ENCODE measurements at regions not wholly inside any gene's neighbourhood (a gene's known extent, or its start where the extent isn't known, plus 50 kb on each side); places are given as distances from the start of the nearest gene placed in this dataset.

DNA sequence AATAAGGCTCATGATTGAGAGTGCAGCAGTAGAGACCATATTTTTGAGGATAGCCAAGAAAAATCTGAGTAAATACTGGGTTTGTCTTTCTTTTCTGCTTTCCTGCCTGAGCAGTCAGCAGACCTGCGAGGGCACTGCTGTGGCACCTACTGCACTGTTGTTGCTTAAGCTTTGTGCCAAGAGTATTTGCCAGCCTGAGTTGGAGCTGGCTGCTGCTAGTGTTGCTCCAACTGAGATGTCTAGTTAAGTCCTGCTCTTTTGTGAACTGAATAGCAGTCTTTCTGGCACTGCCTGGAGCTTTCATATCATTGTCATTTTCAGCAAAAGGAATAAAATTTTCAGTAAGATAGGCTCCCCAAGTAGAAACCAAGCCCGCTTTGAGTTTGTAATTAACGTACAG is 214.5 kb upstream of the P2RY1 start:
- TF ChIP-seq, protein P1, sequence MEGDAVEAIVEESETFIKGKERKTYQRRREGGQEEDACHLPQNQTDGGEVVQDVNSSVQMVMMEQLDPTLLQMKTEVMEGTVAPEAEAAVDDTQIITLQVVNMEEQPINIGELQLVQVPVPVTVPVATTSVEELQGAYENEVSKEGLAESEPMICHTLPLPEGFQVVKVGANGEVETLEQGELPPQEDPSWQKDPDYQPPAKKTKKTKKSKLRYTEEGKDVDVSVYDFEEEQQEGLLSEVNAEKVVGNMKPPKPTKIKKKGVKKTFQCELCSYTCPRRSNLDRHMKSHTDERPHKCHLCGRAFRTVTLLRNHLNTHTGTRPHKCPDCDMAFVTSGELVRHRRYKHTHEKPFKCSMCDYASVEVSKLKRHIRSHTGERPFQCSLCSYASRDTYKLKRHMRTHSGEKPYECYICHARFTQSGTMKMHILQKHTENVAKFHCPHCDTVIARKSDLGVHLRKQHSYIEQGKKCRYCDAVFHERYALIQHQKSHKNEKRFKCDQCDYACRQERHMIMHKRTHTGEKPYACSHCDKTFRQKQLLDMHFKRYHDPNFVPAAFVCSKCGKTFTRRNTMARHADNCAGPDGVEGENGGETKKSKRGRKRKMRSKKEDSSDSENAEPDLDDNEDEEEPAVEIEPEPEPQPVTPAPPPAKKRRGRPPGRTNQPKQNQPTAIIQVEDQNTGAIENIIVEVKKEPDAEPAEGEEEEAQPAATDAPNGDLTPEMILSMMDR (IDR thresholded peaks at IDR 0.05; ENCODE audit: low read depth, low read length, poor library complexity, severe bottlenecking): no peak
- no peak for TF ChIP-seq EZH2phosphoT487 (IDR thresholded peaks at IDR 0.05; ENCODE audit: borderline replicate concordance, low read length)
- no peaks in the 10 kb centered on the region for H3K9me2 ChIP-seq (replicated peaks; ENCODE audit: control insufficient read depth, low read length)
- no peaks in the 10 kb centered on the region for H4K20me1 ChIP-seq (ENCODE audit: control insufficient read depth, insufficient read depth, low read depth, low read length)
- no peak overlapping the region for H3K27ac ChIP-seq (ENCODE audit: low read depth, low read length)
- H3K4me1 ChIP-seq (ENCODE audit: control insufficient read depth, low read length): no peaks in the 10 kb centered on the region
- no peaks in the 10 kb centered on the region for H3K79me2 ChIP-seq (ENCODE audit: control insufficient read depth, low read length)
- H3K4me3 ChIP-seq (ENCODE audit: low read length): no peak overlapping the region
- no peaks in the 10 kb centered on the region for H3K36me3 ChIP-seq (ENCODE audit: control insufficient read depth, low read length)
- peaks cover 2% of the 10 kb centered on the region; the same call in 1 of the 2 replicates for H3K27me3 ChIP-seq (ENCODE audit: control insufficient read depth, low read length)
- no peaks in the 10 kb centered on the region for H3K9me3 ChIP-seq (ENCODE audit: control insufficient read depth, insufficient read depth, low read length)
- no peak overlapping the region for H3K4me2 ChIP-seq (ENCODE audit: low read length)
- no peaks in the 10 kb centered on the region for H3F3A ChIP-seq (ENCODE audit: control insufficient read depth, insufficient read depth)

DNA sequence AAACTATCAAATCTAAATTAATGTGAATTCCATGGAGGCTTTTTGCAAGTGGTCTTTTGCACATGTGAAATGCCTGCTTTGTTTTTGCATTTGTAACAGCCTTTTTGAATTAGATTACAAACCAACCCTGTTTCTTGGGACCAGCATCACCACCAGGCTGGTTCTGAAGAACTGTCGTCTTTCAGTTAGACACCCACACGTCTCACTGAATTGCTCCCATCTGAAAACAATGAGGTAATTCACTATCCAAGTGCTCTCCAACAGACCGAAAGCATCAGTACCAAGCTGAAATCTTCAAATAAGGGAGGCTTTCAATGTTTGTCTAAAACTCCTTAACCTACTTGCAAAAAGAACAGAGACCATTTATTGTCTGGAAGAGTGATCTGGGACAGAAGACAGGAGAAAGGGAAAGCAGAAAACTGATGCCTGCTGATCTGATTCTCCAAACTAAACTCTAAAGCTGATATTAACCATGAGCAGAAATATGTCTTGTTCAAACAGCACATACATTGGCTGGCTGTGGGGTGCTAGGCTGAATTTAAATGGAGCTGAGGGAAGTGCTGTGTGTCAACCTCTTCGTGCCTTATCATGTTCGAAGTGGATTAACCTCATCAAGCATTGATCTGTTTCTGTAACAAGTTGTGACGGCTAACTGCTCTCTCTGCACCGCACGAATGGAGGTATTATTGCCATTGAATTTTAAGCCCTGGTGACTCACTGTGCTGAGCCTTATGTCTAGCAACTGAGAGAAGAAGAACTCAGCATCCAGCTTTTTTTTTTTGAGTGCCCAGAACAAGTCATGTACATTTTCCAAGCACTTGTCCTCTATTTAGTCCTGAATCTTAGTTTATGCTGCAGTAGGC is 213.7 kb upstream of the P2RY1 start:
- TF ChIP-seq EZH2phosphoT487 (IDR thresholded peaks at IDR 0.05; ENCODE audit: borderline replicate concordance, low read length): no peak
- TF ChIP-seq, protein P1 (IDR thresholded peaks at IDR 0.05; ENCODE audit: low read depth, low read length, poor library complexity, severe bottlenecking): no peak
- H3K79me2 ChIP-seq (ENCODE audit: control insufficient read depth, low read length): no peaks in the 10 kb centered on the region
- no peak overlapping the region for H3K4me3 ChIP-seq (ENCODE audit: low read length)
- no peaks in the 10 kb centered on the region for H3K9me3 ChIP-seq (ENCODE audit: control insufficient read depth, insufficient read depth, low read length)
- H3K36me3 ChIP-seq (ENCODE audit: control insufficient read depth, low read length): no peaks in the 10 kb centered on the region
- H3F3A ChIP-seq (ENCODE audit: control insufficient read depth, insufficient read depth): no peaks in the 10 kb centered on the region
- no peaks in the 10 kb centered on the region for H3K9me2 ChIP-seq (replicated peaks; ENCODE audit: control insufficient read depth, low read length)
- H3K27ac ChIP-seq (ENCODE audit: low read depth, low read length): no peak overlapping the region
- no peaks in the 10 kb centered on the region for H4K20me1 ChIP-seq (ENCODE audit: control insufficient read depth, insufficient read depth, low read depth, low read length)
- no peak overlapping the region for H3K4me2 ChIP-seq (ENCODE audit: low read length)
- H3K4me1 ChIP-seq (ENCODE audit: control insufficient read depth, low read length): no peaks in the 10 kb centered on the region
- H3K27me3 ChIP-seq (ENCODE audit: control insufficient read depth, low read length): peaks cover 2% of the 10 kb centered on the region; the same call in 1 of the 2 replicates

DNA sequence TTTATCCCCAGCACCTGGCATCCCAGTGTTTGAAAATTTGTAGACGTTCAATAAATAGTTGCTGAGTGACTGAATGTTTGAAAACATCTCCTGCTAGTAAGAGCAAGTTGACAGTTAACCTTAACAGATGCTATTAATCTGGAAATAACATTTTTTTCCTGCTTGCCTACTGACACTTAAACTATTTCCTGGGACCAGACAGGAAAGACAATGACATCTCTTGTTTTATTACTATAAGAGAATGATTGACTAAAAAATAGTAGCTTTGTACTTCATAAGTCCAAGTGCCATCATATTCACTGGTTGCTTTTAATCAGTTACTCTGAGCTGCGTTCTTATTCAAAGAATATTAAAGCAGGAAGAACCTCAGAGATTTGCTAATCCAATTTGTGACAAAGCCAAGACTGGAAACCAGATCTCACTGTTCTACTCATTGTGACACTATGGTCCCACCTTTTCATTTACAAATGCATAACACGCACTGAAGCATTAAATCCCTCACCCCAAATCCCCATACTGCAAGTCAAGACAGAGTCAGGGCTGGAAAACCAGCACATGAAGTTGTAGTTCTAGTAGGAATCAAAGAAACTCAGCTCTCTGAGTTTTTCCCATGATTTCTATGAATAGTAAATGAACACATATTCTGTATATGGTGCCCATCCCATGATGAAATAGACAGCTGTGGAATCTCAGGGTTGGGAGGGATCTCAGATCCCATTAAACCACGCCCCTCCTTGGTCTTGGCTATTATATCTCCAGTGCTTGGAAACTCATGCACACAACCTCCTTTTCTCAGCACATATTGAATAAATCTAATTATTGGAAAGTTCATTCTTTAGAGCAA is 212.7 kb upstream of the P2RY1 start:
- Histone ChIP-seq H3K27me3 (ENCODE audit: control insufficient read depth, low read length) (peaks cover 2% of the 10 kb centered on the region; the same call in 1 of the 2 replicates), H3K9me3 (ENCODE audit: control insufficient read depth, insufficient read depth, low read length) (no peaks in the 10 kb centered on the region), H3K4me3 (ENCODE audit: low read length) (no peak overlapping the region), H3K79me2 (ENCODE audit: control insufficient read depth, low read length) (no peaks in the 10 kb centered on the region), H3F3A (ENCODE audit: control insufficient read depth, insufficient read depth) (no peaks in the 10 kb centered on the region), H3K4me1 (ENCODE audit: control insufficient read depth, low read length) (no peaks in the 10 kb centered on the region), H3K4me2 (ENCODE audit: low read length) (no peak overlapping the region), H3K36me3 (ENCODE audit: control insufficient read depth, low read length) (no peaks in the 10 kb centered on the region), H3K9me2 (replicated peaks; ENCODE audit: control insufficient read depth, low read length) (no peaks in the 10 kb centered on the region), H3K27ac (ENCODE audit: low read depth, low read length) (no peak overlapping the region), H4K20me1 (ENCODE audit: control insufficient read depth, insufficient read depth, low read depth, low read length) (no peaks in the 10 kb centered on the region)
- no peak for TF ChIP-seq EZH2phosphoT487 (IDR thresholded peaks at IDR 0.05; ENCODE audit: borderline replicate concordance, low read length)
- TF ChIP-seq, protein P1 (IDR thresholded peaks at IDR 0.05; ENCODE audit: low read depth, low read length, poor library complexity, severe bottlenecking): no peak
